ENCODE measurements at regions not wholly inside any gene's neighbourhood (a gene's known extent, or its start where the extent isn't known, plus 50 kb on each side); places are given as distances from the start of the nearest gene placed in this dataset.

DNA sequence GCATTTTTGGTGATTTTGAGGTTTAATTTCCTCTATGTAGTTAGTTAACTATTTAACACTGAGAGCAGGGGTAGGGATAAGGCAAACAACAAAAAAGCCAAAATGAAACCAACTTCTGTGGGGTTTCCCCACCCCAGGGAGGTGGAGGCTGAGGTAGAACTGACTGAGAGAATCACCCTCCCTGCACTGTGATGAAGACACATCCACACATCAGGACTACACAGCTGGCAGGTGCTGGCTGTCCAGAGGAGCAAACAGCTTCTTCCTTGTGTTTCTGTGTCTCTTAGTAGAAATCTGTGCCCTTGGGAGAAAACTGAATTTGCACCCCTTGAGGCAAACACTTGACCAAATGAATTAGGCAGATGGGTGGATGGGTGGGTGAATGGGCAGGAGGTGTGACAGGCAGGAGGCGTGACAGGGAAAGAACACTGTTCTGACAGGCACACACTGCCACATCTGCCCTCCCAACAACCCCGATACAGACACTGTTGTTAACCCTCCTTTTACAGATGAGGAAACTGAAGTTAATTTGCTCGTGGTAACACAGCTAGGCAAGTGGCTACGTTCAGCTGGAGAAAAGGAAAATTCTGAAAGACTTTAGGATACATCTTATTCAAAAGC is 62.9 kb upstream of the AMZ2 start:
- no peak for TF ChIP-seq POLR2A (IDR thresholded peaks at IDR 0.05)
- no peak for TF ChIP-seq POLR2AphosphoS5 (IDR thresholded peaks at IDR 0.05; ENCODE audit: insufficient read depth in 1 of 2, low read depth in 1 of 2)
- no peak for TF ChIP-seq CTCF (IDR thresholded peaks at IDR 0.05)

All from vagina (tissue), 2 donors.